HG03108 (cell line): ENCODE measurements at regions not wholly inside any gene's neighbourhood (a gene's known extent, or its start where the extent isn't known, plus 50 kb on each side); places are given as distances from the start of the nearest gene placed in this dataset.
A peak's percentile ranks its signal among the peaks of the same experiment; 100 is the strongest.
"Not testable (repeated sequence)": the region's sequence is repeated elsewhere in the genome, so short reads cannot be mapped to it uniquely, and the experiment has no call there.

Experiments
- ATAC-seq: cut with Tn5 transposase; IDR thresholded peaks from one replicate; pipeline ENCODE4 v1.9.1; 2021; ENCODE audit warnings: moderate library complexity; ENCODE audit not compliant: unreplicated experiment

DNA sequence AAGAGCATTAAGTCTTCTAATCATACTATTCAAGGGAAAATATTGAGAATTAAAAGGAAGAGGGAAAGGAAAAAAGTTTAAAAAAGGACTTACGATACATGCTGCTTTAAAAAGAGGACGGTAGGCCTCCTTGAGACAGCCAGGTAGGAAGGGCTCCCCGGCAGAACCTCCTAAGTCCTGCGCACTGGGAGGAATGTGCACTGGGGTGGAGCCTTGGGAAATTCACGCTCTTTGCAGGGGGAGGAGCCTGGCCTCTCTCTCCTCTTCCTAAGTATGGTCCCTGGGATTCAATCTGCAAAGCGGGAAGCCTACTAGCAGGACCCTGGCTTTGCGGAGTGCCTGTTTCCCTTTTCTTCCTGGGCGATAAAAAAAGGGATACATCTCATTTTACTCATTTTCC lies 553.0 kb downstream of the RPS29 start:
- ATAC-seq, result no peak

DNA sequence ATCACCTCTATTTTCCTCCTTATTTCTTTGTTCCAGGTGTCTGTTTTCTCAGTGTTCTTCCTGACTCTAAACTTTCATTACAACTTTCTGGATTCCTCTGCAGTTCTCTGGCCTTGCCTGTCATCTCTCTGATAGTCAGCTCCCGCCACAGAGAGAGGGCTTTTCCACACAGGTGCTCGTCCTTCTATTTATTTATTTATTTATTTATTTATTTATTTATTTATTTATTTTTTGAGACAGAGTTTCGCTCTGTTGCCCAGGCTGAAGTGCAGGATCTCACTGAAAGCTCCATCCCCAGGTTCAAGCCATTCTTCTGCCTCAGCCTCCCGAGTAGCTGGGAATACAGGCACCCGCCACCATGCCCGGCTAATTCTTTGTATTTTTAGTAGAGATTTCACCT lies 554.5 kb downstream of the RPS29 start:
- ATAC-seq, result not testable (repeated sequence)

DNA sequence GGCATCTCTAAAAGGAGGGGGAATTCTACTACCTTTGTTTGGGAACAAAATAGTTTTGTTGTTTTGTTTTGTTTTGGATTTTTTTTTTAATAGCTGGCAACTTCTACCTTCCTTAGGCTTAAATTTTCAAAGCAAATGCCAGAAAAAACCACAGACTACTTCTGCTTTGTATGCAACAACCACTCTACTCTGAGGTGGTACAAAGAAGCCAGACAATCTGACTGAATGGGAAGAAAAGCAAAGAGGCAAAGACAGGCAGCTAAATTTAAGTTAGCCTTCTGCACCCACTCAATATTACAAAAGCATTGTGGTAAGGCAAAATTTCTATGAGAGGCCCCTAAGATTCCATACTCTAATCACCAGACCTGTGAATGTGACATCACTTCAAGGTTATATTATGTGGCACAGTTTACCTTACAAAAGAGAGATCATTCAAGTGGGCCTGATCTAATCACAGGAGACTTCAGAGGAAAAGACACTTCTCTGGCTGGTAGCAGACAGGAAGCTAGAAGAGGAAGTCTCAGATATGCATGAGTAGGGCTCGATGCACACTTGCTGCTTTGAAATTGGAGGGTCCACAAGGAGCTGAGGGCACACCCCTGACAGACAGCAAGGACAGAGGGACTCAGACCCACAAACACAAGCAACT lies 566.6 kb downstream of the RPS29 start:
- peak; percentile 72 for ATAC-seq

DNA sequence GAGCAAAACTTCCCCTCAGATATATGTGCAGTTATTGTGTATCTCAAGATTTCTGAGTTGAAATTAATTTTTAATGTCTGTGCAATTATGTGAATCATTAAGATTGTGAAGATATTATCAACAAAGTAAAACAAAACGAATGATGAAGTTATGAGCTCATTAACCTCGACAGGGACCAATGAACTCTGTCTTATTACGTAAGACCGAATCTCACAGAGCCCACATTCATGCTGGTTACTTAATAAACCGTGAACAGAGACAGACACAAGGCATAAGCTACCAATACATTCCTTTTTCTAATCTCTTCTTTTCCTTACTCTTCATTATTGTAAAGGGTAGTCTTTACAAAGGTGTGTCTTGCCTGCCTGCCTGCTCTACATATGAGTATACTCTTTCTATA lies 568.7 kb downstream of the RPS29 start:
- no peak for ATAC-seq

DNA sequence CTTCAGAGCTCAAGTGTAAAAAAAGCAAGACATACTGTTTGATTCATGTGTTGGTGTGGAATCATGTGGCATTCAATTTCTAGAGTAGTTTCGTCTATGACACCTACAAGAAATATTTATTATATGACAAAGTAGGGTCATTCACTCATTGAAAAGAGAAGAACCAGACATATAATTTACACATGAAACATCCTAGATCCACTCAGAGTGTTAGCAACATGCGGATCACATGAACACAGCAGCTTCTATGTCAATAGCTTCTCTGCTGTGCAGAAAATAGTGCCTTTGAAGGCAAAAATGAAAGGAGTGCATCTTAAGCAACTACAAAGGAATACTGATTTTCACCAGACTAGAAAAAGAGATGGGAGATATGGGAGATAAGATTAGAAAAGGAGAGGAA lies 569.8 kb downstream of the RPS29 start:
- no peak for ATAC-seq

DNA sequence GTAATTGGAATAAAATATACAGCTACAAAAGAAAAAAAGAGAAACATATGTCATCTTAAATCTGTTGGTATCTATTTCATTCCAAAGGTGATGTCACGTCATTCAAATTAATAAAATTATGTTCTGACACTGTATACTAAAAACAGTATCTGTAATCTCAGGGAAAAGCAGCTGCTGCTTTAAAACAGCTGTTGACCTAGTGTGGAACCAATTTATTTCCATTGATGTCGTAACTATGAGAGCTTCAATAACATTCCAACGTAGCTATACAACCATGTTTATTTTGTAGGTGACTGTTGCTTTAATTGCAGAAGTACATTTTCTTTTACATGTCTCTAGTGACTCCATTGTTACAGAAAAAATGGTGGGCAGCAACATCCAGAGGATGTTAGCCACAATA lies 571.7 kb downstream of the RPS29 start:
- ATAC-seq, result no peak

DNA sequence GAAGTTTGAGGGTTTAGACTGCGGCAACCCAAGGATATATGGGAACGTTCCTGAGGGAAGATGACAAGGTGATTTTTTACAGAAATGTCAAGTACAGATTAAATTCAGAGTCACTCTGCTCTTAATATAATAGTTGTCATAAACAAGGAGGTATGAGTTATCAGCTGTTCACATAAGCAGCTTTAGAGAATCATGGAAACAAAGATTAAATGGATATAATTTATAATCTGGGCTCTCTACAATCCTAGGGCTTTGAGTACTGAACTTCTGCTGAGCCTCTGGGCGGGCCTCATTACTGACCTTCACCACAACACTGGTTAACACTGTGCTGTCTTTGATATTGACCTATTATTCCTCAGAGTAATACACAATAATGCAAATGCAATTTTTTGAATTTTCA lies 577.8 kb downstream of the RPS29 start:
- ATAC-seq, result no peak

DNA sequence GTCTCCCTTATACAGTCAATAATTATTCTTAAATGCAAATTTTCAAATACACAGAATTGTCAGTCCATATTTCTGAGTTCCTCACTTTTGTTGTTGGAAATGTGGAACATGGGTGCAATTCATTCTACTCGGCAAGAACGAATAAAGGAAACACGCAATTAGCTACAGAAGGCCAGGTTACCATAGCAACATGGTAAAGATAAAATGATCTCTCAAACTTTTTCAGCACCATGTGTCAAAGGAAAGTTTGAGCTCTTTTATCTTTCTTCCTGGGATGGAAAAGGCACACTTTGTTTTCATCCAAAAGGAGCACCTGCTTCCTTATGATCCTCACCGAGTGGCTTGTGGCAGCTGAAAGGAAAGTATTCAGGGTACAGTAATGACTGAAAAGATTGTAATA lies 595.0 kb downstream of the RPS29 start:
- ATAC-seq, result no peak

DNA sequence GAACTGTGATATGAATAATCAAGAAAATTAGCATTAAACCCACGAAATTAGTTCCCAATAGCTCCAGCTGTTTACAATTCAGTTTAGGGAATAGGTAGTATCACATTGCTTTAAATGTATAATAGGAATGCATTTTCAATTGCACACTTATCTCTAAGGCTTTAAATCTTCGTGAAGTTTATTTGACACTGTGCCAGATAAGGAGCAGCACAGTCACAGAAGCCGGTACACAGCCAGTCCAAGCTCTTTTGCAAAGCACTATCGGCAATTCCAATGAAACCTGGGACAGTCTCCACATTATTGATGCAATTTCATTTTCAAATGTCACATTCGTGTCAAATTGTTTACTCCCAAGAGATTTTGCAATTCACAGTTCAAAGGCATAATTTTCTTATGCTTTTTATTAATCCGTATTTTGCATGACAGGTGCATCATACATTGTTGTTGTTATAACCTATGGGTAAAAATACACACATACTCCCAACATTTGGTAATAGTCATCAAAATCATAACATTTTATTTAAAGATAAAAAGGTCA lies 602.8 kb downstream of the RPS29 start:
- ATAC-seq, result no peak

DNA sequence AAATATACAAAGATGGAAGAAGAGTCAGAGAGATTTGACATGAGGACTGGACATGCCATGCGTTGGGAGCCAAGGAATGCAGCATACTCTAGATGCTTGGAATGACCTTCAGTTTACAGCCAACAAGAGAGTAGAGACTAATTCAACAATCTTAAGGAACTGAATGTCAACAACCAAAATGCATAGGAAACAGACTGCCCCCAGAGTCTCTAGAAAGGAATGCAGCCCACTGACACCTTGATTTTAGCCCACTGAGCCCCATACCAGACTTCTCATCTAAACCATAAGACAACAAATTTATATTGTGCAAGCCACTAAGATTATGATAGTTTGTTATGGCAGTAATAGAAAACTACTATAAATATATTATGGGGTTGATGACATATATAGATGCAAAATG lies 611.2 kb downstream of the RPS29 start:
- no peak for ATAC-seq

DNA sequence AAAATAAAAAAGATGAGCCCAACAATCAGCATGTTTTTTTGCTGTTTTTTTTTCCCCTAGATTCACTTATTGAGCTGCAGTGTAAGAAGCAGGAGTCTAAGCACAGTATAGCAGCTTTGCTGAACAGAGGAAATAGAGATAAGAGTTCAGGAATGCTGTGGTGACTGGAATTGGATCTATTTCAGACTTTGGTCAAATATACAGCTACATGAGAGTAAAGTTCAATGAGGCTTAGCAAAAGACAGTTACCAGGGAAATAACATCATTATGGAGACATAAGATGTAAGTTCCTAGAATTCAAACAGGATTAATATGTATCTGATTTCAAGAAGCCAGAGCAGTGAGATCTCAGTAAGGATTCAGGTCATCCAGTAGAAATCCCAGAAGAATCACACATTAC lies 613.0 kb downstream of the RPS29 start:
- ATAC-seq, result no peak

DNA sequence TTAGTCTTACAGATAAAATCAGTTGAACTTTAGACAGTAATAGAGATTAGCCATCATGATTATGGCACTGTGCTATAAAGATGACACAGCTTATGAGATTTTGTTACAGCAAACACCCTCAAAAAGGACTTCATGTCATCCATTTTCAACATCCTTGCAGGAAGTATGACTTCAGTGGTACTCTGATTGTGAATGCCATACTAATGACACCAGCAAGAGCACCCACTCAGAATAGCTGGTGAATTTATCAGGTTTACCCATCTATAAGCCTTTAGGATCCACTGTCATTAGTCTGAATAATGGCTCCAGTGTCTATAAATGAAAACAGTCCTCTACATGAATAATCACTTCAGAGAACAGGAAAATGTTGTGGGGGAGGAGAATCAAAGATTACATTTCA lies 615.2 kb downstream of the RPS29 start:
- no peak for ATAC-seq

DNA sequence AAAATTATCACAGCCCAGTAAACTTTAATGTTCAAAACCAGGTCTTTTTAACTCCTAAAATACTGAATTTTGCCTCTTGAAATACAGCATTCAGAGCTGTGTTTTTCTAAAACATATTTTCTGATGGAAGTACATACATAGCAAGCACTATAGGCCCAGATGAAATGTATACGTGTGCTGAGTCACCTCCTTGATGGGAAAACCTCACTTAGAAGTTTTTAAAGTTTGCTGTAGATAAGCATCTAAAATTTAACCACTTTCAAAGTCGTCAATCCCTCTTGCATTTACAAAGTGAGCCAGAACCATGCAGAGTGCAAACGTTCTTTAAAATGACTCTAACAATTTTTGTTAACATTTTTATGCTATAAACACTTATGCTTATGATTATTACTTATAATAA lies 618.8 kb downstream of the RPS29 start:
- ATAC-seq, result no peak

DNA sequence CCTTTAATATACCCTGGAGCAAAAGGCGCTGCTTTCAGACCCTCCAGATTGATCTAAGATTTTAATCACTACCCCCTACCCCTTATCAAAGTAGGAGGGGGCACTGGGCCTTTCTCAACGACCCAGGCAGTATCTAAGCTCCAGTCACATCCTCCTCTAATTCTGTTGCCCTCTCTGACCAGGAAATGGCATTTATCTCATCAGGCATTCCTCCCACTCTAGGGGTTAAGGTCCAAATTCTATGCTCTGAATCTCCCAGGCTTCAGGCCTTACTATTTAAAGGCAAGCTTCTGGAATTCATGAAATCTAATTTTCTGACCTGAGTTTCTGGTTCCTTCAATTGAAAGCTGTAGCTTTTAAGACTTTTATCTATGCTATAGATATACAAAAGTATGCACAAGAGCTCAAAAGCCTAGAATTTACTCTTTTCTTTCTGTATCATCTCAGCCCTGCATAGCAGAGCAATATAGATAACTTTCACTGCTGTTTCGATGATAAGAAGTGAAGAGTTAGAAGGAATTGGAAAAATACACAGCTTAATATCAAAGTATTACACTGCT lies 622.9 kb downstream of the RPS29 start:
- ATAC-seq, result no peak

DNA sequence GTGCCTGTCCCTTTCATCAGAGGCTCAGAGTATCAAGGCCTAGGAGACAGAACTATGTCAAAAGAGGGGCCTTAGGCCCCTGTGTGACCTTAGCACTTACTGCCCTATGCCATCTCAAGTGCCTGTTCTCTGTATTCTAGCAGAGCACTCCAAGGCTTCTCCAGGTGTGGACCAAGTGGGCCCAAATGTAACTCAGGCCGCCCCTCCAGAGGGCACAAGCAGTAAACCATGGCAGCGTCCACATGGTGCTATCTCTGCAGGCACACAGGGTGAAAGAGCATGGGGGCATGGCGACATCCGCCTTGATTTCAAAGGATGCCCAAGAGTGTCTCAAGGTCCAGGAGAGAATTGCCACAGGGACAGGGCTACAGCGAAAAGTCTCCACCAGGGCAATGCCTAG lies 628.7 kb downstream of the RPS29 start:
- ATAC-seq, result no peak

DNA sequence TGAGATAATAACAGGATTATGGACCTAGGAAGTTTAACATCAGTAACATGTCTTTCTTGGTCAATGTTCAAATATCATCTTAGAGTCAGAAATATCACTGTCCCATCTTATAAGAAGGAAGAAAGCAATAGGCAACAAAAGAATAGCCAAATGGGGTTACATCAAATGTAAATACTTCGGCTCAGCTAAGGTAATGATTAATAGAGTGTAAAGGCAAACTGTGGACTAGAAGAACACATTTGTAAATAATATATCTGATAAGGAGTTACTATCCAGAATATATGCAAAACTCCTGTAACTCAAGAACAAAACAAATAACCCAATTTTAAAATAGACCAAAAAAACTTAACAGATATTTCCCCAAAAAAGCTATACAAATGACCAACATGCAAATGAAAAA lies 630.3 kb downstream of the RPS29 start:
- ATAC-seq, result no peak

DNA sequence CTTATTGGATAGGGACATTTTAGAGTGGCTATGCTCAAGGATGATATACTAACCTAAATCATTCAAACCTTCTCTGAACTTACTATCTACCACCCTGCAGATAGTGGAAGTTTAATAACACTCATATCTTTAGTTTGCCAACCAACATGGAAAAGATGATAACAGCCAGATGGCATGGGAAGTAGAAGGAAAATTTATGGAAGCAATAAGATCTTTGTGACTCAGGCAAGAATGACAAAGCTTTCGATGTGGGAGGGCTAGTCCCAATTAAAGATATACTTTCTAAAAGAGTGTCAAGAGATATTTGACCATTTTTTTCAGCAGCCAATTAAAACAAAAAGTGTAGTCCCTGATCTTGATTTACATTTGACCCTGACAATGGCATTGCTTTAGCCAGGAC lies 631.7 kb downstream of the RPS29 start:
- ATAC-seq, result no peak

DNA sequence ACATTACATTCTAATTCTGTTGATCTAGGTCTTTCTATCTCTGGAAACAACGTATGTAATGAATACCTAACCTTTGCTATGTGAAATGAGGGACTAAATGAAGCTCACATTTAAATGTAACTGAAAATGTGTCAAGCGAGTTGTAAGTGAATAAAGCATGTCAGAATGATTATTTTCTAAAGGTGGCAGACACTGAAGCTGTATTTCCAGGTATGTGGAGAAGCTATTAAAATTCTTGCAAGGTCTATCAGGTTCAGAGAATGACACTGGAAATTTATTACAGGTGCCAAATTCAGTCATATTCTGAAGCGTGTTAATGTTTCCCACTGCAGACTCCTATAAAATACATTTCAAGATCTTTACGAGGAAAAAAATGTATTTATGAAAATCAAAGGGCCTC lies 641.4 kb downstream of the RPS29 start:
- ATAC-seq, result no peak

DNA sequence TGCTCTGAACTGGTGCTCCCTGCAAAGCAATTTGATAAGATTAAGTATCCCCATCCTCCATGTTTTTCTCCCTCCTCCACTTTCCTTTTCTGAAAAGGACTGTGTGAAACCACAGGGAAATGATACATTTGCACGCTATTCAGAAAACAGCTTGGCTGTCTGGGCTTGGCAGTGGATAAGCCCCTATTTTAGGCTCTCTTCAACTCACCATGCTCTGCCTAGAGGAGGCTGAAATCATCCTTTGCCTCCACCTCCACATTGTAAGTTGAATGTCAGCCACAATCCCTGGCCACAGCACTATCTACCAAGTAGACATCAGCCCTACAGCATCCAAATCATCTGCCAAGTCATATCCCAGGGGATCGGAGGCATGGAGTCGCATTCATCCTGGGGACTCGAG lies 642.3 kb downstream of the RPS29 start:
- no peak for ATAC-seq

DNA sequence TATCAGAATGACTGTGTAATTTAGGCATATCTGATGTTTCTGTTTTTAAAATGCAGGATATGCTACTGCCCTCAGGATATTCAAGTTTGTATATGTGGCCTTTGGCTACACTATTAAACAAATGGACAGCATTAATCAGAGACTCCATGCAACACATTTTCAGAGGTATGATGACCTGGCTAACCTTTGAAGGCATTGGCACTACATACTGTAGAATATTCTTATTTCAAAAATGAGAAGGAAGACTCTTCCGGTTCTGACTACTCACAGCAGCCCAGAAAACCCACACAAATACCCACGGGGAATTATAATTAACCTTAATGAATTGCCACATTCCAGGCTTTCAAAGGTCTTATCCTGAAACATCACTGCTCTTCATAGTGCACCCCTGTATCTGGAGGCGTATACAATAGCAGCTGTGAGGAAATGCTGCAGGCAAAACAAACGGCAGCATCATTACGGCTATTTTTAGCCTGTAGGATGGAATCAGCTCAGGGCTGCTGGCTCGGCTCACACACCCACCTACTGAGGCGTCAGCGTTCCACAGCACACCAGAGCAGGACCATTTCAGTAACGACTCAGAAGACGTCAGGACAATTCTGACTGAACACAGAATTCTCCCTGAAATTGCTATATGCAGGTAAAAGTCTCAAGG lies 648.5 kb downstream of the RPS29 start:
- no peak for ATAC-seq

DNA sequence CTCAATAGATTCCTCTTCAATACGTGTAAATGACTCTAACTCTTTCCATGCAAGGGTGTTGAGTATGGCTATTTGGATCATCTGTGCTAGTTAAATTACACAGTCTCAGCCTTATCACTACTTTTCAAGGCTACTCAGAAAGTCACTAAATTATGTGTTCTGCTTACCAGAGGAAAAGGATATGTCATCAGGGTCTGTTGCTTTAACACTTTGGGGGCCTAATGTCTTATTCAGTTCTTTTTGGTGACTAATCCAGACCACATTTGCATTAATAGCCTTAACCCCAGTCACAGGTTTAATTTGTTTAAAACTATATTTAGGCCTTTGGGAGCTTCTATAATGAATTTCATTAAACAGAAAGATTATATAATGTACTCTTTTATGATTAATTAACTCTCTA lies 649.3 kb downstream of the RPS29 start:
- no peak for ATAC-seq

DNA sequence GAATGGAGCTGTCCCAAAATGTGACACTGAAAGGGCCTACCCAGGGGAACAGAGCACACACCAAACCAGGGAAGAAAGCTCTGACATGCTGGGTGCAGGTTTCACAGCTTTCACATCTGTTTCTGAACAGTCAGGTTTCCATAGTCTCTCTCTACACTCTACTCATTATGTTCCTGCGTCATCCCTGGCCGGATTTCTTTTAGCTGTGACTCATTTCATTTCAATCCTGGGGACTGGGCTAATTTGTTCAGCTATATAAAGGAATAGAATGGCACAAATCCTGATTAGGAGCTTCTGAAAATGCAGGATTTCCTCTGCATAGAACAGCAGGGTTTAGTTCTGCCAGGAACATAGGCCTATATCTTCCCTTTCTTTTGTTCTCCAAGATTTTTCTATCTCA lies 649.8 kb downstream of the RPS29 start:
- no peak for ATAC-seq

DNA sequence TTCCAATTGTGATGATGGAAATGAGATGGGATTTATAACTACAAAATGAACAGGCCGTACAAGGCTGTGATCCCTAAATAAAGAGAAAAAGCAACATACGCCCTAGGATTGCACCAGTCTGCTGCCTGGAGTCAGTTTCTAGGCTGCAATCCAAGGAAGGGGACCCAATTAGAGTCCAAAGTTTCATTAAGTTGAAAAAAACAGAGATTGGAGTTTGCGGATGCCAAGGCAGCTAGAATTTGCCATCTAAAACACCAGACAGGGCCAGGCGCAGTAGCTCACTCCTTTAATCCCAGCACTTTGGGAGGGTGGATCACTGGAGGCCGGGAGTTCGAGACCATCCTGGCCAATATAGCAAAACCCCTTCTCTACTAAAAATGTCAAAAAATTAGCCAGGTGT lies 661.0 kb downstream of the RPS29 start:
- no peak for ATAC-seq
